ENCODE measurements at regions not wholly inside any gene's neighbourhood (a gene's known extent, or its start where the extent isn't known, plus 50 kb on each side); places are given as distances from the start of the nearest gene placed in this dataset.
"Not testable (repeated sequence)": the region's sequence is repeated elsewhere in the genome, so short reads cannot be mapped to it uniquely, and the experiment has no call there.

DNA sequence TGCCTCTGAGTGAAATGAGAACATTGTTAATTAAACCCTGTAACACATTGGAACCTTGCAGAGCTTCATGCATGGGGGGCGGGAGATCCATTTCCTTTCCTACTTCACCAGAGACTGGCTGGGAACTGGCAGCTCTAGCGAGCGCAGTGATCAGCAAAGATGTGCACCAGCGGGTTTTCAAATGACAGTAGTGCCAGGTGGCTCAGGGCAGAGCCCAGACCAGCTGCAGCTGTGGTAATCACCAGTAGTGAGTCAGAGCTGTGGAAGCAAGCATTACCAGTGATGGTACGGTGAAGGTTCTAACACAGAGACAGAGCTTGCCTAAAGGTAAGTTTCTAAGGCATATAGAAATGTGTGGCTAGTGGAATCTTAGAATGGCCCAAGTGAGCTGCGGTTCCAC, 1009.7 kb upstream of the CELF2 start:
- no peak for DNase-seq (ENCODE audit: low read depth in 2 of 2)

- no peak for DNase-seq (ENCODE audit: low read depth in 2 of 2)
Observed at GRCh38 chr10:10010397-10010796, 1007.3 kb upstream of the CELF2 start.

DNA sequence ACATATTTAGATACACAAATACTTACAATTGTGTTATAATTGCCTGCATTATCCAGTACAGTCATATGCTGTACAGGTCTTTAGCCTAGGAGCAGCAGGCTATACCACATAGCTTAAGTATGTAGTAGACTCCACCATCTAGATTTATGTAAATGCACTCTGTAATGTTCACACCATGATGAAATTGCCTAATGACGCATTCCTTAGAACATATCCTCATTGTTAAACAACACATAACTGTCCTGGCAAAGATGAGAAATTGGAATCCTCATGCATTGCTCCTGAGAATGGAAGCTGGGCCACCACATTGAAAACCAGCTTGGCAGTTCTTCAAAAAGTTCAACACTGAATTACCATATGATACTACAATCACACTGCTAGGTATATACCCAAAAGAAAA, 1002.8 kb upstream of the CELF2 start:
- DNase-seq (ENCODE audit: low read depth in 2 of 2): no peak

DNA sequence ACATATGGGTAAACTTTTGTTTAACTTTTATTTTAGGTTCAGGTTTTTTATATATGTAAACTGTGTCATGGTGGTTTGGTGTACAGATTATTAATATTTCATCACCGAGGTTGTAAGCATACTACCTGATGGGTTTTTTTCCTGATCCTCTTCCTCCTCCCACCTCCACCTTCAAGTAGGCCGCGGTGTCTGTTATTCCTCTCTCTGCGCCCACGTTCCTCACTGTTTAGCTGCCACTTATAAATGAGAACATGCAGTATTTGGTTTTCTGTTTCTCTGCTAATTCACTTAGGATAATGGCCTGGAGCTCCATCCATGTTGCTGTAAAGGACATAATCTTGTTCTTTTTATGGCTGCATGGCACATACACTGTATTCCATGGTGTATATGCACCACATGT, 1000.0 kb upstream of the CELF2 start:
- no peak for DNase-seq (ENCODE audit: low read depth in 2 of 2)

GRCh38 chr10:10020945-10021344, 996.7 kb upstream of the CELF2 start:
- no peak for DNase-seq (ENCODE audit: low read depth in 2 of 2)

DNA sequence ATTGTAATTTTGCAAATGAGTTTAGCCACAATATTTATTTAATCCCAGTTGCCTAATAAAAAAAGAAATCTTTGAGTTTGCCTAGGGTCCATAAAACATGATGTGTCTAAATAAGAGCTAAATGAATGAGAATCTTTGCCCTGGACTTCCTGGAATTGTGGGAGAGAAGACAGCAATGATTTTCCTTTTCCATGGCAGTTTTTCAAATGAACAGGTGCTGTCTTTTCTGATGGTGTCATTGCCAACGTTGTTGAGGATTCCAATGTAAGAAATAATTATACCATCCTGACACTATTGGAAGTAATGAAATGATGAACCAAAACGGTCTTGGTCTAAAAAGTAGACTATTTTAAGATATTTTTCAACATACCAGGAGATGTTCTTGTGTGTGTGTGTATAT, 984.7 kb upstream of the CELF2 start:
- no peak for DNase-seq (ENCODE audit: low read depth in 2 of 2)

DNA sequence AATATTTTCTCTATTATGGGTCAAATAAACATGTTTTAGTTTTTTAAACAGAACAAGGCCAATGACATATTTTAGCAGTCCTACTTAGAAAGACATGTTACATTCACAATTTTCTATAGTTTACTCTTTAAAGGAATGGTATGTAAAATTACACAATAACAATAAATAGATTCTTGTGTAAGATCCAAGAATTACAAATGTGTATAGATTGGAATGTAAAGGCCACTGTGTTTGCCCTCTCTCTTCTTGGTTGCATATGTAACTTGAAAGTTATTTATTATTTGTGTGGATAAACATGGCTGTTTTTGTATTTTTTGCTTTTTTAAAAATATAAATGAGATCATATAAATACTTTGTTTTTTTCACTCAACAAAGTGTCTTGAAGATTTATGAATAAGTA, 979.3 kb upstream of the CELF2 start:
- no peak for DNase-seq (ENCODE audit: low read depth in 2 of 2)

- DNase-seq (ENCODE audit: low read depth in 2 of 2): no peak
Observed at GRCh38 chr10:10039595-10039994, 978.1 kb upstream of the CELF2 start.

DNA sequence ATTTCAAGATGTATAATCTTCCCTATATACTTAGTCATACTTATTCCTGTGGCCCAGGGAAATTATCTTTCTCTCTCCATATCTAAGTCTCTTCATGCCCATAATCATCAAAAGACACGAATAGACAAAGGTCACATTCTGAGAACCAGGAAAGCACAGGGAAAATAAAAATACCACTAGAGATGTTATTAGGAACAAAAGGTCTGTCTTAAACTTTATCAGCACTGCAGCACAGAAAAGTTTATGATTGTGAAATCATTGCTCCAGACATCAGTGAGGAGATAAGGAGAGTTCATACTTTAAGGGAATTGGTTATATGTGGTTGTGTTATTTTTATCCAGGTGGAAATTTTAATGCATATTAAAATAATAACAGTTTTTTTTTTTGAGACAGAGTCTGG, 974.6 kb upstream of the CELF2 start:
- no peak for DNase-seq (ENCODE audit: low read depth in 2 of 2)

- DNase-seq (ENCODE audit: low read depth in 2 of 2): no peak
Observed at GRCh38 chr10:10044922-10045764, 972.5 kb upstream of the CELF2 start.

- no peak for DNase-seq (ENCODE audit: low read depth in 2 of 2)
Observed at GRCh38 chr10:10045765-10046028, 972.0 kb upstream of the CELF2 start.

GRCh38 chr10:10047426-10047825, 970.2 kb upstream of the CELF2 start:
- DNase-seq (ENCODE audit: low read depth in 2 of 2): no peak

GRCh38 chr10:10053051-10053450, 964.6 kb upstream of the CELF2 start:
- no peak for DNase-seq (ENCODE audit: low read depth in 2 of 2)

GRCh38 chr10:10054466-10054865, 963.2 kb upstream of the CELF2 start:
- DNase-seq (ENCODE audit: low read depth in 2 of 2): no peak

DNA sequence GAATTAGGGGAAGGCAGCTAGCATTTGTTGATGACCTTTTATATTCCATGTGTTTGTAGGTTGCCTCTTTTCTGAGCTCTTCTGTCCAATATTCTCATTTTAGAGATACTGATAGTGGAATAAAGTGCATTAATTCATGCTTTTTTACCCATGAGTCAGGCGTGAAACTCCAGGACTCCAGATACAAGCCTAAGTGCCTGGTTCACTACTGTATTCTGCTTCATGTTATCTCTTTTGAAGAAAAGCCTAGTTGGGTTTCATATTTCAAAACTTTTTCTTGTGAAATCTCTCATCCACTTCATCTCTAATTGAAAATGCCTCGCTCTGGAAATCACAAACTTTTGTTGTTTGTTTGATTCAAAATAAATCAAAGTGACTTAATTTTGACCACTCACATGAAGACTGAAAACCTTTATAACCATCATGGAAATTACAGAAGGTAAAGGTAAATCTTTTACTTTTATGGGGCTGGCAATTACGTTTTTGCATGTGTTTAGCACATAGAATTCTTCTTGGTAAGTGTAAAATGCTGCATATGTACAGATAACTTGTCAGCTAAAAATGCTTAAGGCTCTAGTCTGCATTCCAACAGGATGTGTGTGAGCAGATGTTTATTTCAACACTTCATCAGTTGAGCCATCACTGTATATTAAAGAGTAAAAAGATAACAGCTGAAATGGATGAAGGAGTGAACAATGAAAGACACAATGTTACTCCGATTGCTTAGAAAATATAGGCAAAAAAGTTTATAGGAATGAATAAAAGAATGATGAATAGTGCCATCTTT, 961.8 kb upstream of the CELF2 start:
- DNase-seq (ENCODE audit: low read depth in 2 of 2): no peak

DNA sequence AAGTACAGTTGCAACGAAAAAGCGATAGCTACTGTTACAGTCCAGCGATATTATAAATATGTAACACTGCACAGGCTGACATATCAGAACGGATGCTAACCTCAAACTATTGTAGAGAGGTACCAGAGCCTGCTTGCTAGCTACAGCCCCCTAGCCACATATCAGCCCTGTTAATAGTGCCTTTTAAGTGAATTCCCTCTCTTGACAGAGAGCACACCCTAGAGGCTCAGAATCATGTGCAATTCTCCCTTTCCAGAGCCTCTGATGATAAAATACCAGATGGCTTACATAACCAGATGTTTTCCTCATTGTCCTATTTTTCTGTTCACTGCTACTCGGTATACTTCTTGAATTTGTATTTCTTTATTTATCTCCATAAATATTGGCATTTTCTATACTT, 960.7 kb upstream of the CELF2 start:
- no peak for DNase-seq (ENCODE audit: low read depth in 2 of 2)

DNA sequence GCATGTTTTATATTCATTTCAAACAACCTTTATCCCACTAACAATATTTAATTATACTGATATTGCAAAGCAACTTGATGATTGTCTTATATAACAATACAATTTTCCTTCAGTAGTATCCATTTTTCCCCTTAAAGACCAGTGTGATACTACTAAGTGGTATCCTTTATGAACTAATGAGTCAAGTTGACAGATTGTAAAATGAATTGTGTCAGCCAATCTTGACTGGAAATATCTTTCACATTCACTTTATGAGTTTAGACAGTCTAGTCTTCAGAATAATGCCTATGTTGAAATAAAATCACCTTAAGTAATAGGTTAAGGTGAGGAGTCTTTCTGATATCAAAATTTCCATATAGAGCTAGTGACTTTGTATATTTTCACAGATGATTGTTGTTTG, 950.0 kb upstream of the CELF2 start:
- no peak for DNase-seq (ENCODE audit: low read depth in 2 of 2)

GRCh38 chr10:10074847-10075246, 942.8 kb upstream of the CELF2 start:
- DNase-seq (ENCODE audit: low read depth in 2 of 2): not testable (repeated sequence)

- no peak for DNase-seq (ENCODE audit: low read depth in 2 of 2)
Observed at GRCh38 chr10:10078446-10078845, 939.2 kb upstream of the CELF2 start.

GRCh38 chr10:10092581-10092980, 925.1 kb upstream of the CELF2 start:
- no peak for DNase-seq (ENCODE audit: low read depth in 2 of 2)

GRCh38 chr10:10093021-10093420, 924.7 kb upstream of the CELF2 start:
- no peak for DNase-seq (ENCODE audit: low read depth in 2 of 2)

- no peak for DNase-seq (ENCODE audit: low read depth in 2 of 2)
Observed at GRCh38 chr10:10094691-10095090, 923.0 kb upstream of the CELF2 start.

DNA sequence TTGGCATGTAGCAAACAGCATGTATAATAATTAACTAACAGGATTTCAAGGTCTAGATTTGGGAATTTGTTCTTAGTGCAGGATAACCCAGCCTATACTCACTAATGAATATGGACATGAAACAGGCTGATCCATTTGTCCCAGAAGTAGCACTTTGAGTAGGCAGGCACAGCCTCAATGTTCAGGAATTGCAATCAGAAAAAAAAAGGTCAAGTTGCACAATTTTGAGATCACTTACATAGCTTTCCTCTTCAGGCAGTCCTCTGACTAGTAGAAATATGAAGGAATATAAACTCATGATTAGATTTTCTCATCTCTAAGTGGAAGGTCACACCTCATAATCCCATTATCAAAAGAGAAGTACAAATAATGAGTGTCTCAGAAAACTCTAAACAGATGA, 921.4 kb upstream of the CELF2 start:
- no peak for DNase-seq (ENCODE audit: low read depth in 2 of 2)

DNA sequence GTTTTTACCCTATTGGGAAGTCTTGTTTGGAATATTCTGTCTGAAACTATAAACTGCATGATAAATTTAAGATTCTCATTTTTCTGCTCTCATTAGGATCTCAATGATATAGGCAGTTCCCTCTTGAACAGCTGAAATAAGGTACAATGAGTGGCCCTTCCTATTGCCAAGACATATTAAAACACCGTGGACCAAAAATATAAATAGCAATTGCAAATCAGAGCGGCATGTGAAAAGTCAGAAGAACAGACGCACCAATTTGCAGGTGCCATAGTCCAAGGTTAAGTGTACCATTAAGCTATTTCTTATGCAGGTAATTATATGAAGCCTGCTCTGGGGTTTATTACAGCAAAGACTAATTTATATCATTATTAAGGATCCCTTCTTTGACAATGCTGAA, 920.8 kb upstream of the CELF2 start:
- no peak for DNase-seq (ENCODE audit: low read depth in 2 of 2)
